ENCODE measurements at regions not wholly inside any gene's neighbourhood (a gene's known extent, or its start where the extent isn't known, plus 50 kb on each side); places are given as distances from the start of the nearest gene placed in this dataset.

DNA sequence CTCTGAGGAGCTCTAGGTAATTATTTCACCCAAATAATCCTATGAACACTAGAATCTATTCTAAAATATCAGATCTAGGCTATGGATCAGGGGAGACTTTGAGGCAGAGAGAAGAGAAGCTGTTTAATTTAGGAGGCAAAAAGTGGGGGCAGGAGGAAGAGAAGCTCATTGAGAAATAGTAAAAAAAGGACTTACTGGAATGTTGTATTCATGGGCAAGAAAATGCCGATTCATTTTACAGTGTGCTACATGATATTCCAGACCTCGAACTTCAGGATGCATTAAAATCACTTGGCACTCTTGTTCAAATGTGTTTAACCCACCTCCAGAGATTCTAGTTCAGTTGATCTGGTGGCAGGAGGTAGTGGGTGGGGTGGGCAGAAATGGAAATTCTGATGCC is 109.5 kb upstream of the ITGB1 start:
- TF ChIP-seq, protein P1, sequence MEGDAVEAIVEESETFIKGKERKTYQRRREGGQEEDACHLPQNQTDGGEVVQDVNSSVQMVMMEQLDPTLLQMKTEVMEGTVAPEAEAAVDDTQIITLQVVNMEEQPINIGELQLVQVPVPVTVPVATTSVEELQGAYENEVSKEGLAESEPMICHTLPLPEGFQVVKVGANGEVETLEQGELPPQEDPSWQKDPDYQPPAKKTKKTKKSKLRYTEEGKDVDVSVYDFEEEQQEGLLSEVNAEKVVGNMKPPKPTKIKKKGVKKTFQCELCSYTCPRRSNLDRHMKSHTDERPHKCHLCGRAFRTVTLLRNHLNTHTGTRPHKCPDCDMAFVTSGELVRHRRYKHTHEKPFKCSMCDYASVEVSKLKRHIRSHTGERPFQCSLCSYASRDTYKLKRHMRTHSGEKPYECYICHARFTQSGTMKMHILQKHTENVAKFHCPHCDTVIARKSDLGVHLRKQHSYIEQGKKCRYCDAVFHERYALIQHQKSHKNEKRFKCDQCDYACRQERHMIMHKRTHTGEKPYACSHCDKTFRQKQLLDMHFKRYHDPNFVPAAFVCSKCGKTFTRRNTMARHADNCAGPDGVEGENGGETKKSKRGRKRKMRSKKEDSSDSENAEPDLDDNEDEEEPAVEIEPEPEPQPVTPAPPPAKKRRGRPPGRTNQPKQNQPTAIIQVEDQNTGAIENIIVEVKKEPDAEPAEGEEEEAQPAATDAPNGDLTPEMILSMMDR (IDR thresholded peaks at IDR 0.05; ENCODE audit: extremely low read depth, insufficient read depth, missing control alignments), result no peak
- DNase-seq (ENCODE audit: low spot score), result no peak

DNA sequence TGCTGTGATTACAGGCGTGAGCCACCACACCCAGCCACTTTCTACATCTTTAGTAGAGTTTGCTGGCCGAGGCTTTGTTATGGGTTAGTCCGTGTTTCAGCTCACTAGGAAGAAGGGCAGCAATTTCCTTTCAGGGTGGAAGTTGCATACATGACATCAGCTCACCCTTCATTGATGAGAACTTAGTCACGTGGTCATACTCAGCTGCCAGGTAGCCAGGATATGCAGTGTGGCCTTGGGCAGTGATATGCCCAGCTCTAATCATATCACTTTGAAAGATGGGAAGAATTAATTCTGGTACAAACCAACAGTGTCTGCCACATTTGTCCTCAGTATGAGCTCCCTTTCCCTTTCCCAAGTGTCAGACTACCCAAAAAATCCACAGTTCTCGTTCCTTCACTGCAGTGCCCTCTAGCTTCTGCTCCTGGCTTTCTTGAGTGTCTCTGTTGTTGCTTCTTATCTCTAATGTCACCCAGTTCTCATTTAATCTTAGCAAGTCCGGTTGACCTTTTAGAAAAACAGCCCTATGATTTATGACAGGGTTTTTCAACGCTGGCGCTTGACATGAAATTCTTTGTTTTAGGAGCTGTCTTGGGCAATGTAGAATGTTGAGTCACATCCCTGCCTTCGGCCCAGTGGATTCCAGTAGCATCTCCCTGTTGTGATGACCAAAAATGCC is 108.7 kb upstream of the ITGB1 start:
- in situ Hi-C loops (cut with MboI; ENCODE audit: low pct_unique_long_range_greater_than_20kb, low sequenced_read_pairs, unreplicated experiment), result no loop called here
- TF ChIP-seq, protein P1 (IDR thresholded peaks at IDR 0.05; ENCODE audit: extremely low read depth, insufficient read depth, missing control alignments), result no peak
- no peak for DNase-seq (ENCODE audit: low spot score)

More for the DNA sequence above, 109.5 kb upstream of the ITGB1 start:
- in situ Hi-C loops (cut with MboI; ENCODE audit: low pct_unique_long_range_greater_than_20kb, low sequenced_read_pairs, unreplicated experiment), result no loop called here

DNA sequence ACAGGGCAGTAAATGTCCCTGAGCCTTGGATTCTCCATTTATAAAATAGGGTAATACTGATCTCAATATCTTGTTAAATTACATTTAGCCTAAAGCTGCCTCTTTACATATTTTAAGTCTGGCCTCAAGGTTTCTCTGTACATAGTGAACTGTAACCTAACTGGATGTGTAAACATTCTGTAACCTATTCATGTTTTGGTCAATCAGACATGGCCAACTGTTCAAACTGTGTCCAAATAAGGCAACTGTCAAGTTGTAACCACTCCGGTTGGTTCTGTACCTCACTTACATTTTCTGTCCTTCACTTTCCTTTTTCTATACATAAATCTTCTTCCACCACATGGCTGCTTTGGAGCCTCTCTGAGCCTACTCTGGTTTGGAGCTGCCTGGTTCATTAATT is 107.1 kb upstream of the ITGB1 start:
- TF ChIP-seq, protein P1 (IDR thresholded peaks at IDR 0.05; ENCODE audit: extremely low read depth, insufficient read depth, missing control alignments), result no peak
- DNase-seq (ENCODE audit: low spot score), result no peak
- in situ Hi-C loops (cut with MboI; ENCODE audit: low pct_unique_long_range_greater_than_20kb, low sequenced_read_pairs, unreplicated experiment), result no loop called here

DNA sequence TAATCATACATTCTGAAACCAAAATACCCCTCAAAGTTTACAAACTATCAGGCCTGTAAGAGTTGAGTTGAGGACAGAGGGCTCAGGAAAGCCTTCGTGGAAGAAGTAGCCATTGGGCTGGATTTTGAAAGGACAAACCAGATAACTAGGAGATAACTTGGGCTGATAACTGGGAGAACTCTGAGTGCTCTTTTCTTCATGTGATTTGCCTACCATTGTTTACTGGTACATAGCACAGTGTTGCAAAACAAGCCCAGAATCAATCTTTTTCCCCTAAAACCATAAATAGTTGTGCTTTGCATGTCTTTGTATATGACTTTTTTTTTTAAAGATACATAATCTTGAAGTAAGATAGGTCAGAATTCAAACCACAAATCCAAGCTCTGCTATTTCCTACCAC is 106.7 kb upstream of the ITGB1 start:
- TF ChIP-seq, protein P1 (IDR thresholded peaks at IDR 0.05; ENCODE audit: extremely low read depth, insufficient read depth, missing control alignments), result no peak
- DNase-seq (ENCODE audit: low spot score), result no peak
- in situ Hi-C loops (cut with MboI; ENCODE audit: low pct_unique_long_range_greater_than_20kb, low sequenced_read_pairs, unreplicated experiment), result no loop called here

DNA sequence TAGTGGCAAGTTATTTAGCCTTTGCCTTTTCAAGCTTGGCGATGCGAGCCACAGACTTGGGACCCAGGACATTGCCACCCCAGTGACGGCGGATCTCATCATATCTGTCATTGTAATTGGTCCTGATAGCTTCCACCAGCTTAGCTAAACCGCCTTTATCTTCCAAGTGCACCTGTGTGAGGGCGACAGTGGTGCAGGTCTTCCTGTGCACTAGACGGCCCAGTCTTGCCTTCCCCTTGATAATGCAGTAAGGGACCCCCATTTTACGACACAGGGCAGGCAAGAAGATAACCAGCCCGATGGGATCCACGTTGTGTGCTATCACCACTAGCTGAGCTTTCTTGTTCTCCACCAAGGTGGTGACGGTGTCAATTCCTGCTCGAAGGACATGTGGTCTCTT is 99.6 kb upstream of the ITGB1 start:
- TF ChIP-seq, protein P1 (IDR thresholded peaks at IDR 0.05; ENCODE audit: extremely low read depth, insufficient read depth, missing control alignments), result no peak
- in situ Hi-C loops (cut with MboI; ENCODE audit: low pct_unique_long_range_greater_than_20kb, low sequenced_read_pairs, unreplicated experiment), result no loop called here
- no peak for DNase-seq (ENCODE audit: low spot score)

DNA sequence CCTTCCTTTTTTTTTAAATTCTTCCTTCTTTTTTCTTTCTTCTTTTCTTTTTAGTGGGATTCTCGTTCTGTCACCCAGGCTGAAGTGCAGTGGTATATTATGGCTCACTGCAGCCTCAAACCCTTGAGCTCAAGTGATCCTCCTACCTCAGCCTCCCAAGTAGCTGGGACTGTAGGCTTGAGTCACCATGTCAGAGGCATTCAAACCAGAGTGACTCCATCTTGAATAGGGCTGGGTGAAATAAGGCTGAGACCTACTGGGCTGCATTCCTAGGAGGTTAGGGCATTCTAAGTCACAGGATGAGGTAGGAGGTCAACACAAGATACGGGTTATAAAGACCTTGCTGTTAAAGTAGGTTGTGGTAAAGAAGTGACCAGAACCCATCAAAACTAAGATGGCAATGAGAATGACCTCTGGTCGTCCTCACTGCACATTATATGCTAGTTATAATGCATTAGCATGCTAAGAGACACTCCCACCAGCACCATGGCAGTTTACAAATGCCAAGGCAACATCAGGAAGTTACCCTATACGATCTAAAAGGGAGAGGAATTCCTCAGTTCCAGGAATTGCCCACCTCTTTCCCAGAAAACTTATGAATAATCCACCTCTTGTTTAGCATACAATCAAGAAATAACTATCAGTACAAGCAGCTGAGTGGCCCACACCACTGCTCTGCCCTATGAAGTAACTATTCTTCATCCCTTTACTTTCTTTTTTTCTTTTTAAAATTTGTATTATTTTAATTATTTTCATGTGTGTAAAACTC is 99.0 kb upstream of the ITGB1 start:
- TF ChIP-seq, protein P1 (IDR thresholded peaks at IDR 0.05; ENCODE audit: extremely low read depth, insufficient read depth, missing control alignments), result no peak
- in situ Hi-C loops (cut with MboI; ENCODE audit: low pct_unique_long_range_greater_than_20kb, low sequenced_read_pairs, unreplicated experiment), result no loop called here
- DNase-seq (ENCODE audit: low spot score), result no peak

Data from GM13977 (cell line).